ENCODE measurements at regions not wholly inside any gene's neighbourhood (a gene's known extent, or its start where the extent isn't known, plus 50 kb on each side); places are given as distances from the start of the nearest gene placed in this dataset.

DNA sequence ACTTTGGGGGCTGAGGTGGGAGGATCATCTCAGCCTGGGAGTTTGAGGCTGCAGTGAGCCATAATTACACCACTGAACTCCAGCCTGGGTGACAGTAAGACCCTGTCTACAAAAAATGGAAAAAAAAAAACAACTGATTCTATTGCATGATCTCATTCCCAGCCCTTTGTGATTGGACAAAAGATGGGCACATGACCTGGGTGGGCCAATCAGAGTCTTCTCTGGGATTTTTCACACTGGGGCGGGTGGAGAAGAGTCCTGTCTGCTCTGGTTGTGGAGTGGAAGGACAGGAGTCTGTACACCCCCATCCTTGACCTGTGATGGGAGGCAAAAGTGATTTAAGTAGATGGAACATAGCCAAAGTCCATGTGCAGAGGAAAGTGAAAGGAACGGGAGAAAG, 170.5 kb downstream of the UQCRFS1 start:
- Histone ChIP-seq H3K27me3 (replicated peaks in 1 of 2; ENCODE audit: control insufficient read depth in 2 of 2, insufficient read depth in 2 of 2, low read length in 1 of 2) (no peaks in the 10 kb centered on the region), H3K36me3 (ENCODE audit: control insufficient read depth in 2 of 2, insufficient read depth in 2 of 2, low read length in 1 of 2) (no peaks in the 10 kb centered on the region), H3K27ac (ENCODE audit: control insufficient read depth, insufficient read depth) (no peak overlapping the region), H2AFZ (ENCODE audit: control insufficient read depth, low read depth, low read length) (no peak overlapping the region), H3K9me3 (replicated peaks; ENCODE audit: control insufficient read depth, insufficient read depth, low read length) (no peaks in the 10 kb centered on the region; the same call in 2 of the 3 replicates), H3K79me2 (ENCODE audit: control insufficient read depth, insufficient read depth, low read length) (no peaks in the 10 kb centered on the region), H3K9ac (ENCODE audit: control insufficient read depth, insufficient read depth, low read length) (no peak overlapping the region), H3K4me2 (ENCODE audit: control insufficient read depth, insufficient read depth) (no peak overlapping the region), H3K4me1 (ENCODE audit: control insufficient read depth, insufficient read depth, low read length) (no peaks in the 10 kb centered on the region), H3K4me3 (no peak overlapping the region), H4K20me1 (ENCODE audit: control insufficient read depth, insufficient read depth) (no peaks in the 10 kb centered on the region)
- ChIA-PET SMC1A (ENCODE audit: uncharacterized antibody, unreplicated experiment) (no interaction called here), CTCF (interaction anchor here (1.1 kb wide), 1 partner anchor 13 kb away, joined by 3 read pairs; no protein-coding TSS in a partner anchor), POLR2A (no interaction called here), RAD21 (ENCODE audit: unreplicated experiment) (no interaction called here)
- BruUV-seq (replicated peaks) = no TSS peak
- in situ Hi-C loops (cut with MboI) = no loop called here
- DNase-seq (ENCODE audit: low read depth, low spot score) (no peak), FAIRE-seq (no peak), ATAC-seq (no peak)
- WGBS (ENCODE audit: insufficient coverage, insufficient replicate concordance, low lambda C conversion rate, missing lambda C conversion rate) = 36% methylated on average over 2 of the region's 2 CpGs
- no peak for TF ChIP-seq FOXM1 (IDR thresholded peaks at IDR 0.05; ENCODE audit: low read depth, low read length)
- intact Hi-C loops (cut with micrococcal nuclease; ENCODE audit: unreplicated experiment) = no loop called here

DNA sequence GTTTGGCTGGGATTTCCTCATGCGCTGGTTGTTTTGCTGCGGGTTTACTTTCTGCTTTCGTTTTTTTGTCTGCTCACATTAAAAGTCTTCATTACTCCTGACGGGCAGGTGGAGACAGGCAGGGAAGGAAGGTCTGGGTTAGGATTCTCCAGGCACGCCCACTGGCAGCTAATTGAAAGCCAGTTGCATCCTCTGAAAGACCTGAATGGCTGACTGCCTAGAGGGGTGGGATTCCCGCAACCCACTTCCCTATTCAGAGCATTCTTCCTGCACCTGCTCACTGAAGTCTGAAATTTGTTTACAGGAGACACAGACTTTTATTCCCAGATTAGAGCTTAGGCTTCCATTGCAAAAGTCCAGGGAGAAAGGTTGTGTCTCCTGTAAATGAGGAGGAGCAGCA, 172.0 kb downstream of the UQCRFS1 start:
- ChIA-PET SMC1A (ENCODE audit: uncharacterized antibody, unreplicated experiment) (no interaction called here), RAD21 (ENCODE audit: unreplicated experiment) (no interaction called here), POLR2A (no interaction called here), CTCF (no interaction called here)
- in situ Hi-C loops (cut with MboI) (no loop called here), intact Hi-C loops (cut with micrococcal nuclease; ENCODE audit: unreplicated experiment) (no loop called here)
- no peak overlapping the region for H3K4me3 ChIP-seq
- no peak for TF ChIP-seq PML (IDR thresholded peaks at IDR 0.05; ENCODE audit: low read length)
- no peak for TF ChIP-seq SREBF2 (IDR thresholded peaks at IDR 0.05; ENCODE audit: low read length)
- TF ChIP-seq POLR2A (IDR thresholded peaks at IDR 0.05; ENCODE audit: low read depth, low read length) = no peak
- no peak for TF ChIP-seq ZNF24 (IDR thresholded peaks at IDR 0.05)
- TF ChIP-seq RB1 (IDR thresholded peaks at IDR 0.05; ENCODE audit: borderline replicate concordance) = no peak
- TF ChIP-seq CHD1 (IDR thresholded peaks at IDR 0.05; ENCODE audit: low read depth, low read length) = no peak
- TF ChIP-seq HDGF (IDR thresholded peaks at IDR 0.05) = no peak
- H3K79me2 ChIP-seq (ENCODE audit: control insufficient read depth, insufficient read depth, low read length) = no peaks in the 10 kb centered on the region
- H3K9me3 ChIP-seq (replicated peaks; ENCODE audit: control insufficient read depth, insufficient read depth, low read length) = no peaks in the 10 kb centered on the region; the same call in 2 of the 3 replicates
- H3K9ac ChIP-seq (ENCODE audit: control insufficient read depth, insufficient read depth, low read length) = no peak overlapping the region
- FAIRE-seq (no peak), ATAC-seq (no peak), DNase-seq (ENCODE audit: low read depth, low spot score) (no peak)
- H4K20me1 ChIP-seq (ENCODE audit: control insufficient read depth, insufficient read depth) = no peaks in the 10 kb centered on the region
- H3K27me3 ChIP-seq (replicated peaks in 1 of 2; ENCODE audit: control insufficient read depth in 2 of 2, insufficient read depth in 2 of 2, low read length in 1 of 2) = no peaks in the 10 kb centered on the region
- H3K4me1 ChIP-seq (ENCODE audit: control insufficient read depth, insufficient read depth, low read length) = no peaks in the 10 kb centered on the region
- H3K4me2 ChIP-seq (ENCODE audit: control insufficient read depth, insufficient read depth) = no peak overlapping the region
- no TSS peak for BruUV-seq (replicated peaks)
- no peak overlapping the region for H2AFZ ChIP-seq (ENCODE audit: control insufficient read depth, low read depth, low read length)
- WGBS (ENCODE audit: insufficient coverage, insufficient replicate concordance, low lambda C conversion rate, missing lambda C conversion rate) = 36% methylated on average over 6 of the region's 6 CpGs
- H3K27ac ChIP-seq (ENCODE audit: control insufficient read depth, insufficient read depth) = no peak overlapping the region
- no peaks in the 10 kb centered on the region for H3K36me3 ChIP-seq (ENCODE audit: control insufficient read depth in 2 of 2, insufficient read depth in 2 of 2, low read length in 1 of 2)
